IMR-90 (cell line): ENCODE measurements at regions not wholly inside any gene's neighbourhood (a gene's known extent, or its start where the extent isn't known, plus 50 kb on each side); places are given as distances from the start of the nearest gene placed in this dataset.

Source experiments
- ATAC-seq: fragments of 200-7000 bp; cut with Tn5 transposase; 2 replicates; pipeline ENCODE4 v1.9.1; 2020; ENCODE audit warnings: low read depth, mild to moderate bottlenecking, moderate library complexity
- BruUV-seq: library from RNA; stranded (reverse); fragments of 400-500 nt; replicated peaks from 2 replicates; lab custom pipeline; 2021; lab: Mats Ljungman, UMichigan
- CTCF ChIA-PET: fragments of 300-600 bp; formaldehyde crosslinking; extraction: SDS; loops from one replicate; lab custom pipeline; 2021; ENCODE audit warnings: antibody characterized with exemption; lab: Yijun Ruan, JAX
- POLR2A ChIA-PET: fragments of 300-600 bp; sonication (Branson Sonifier 250); formaldehyde crosslinking; loops from one replicate; lab custom pipeline; 2022; ENCODE audit warnings: antibody characterized with exemption; ENCODE audit not compliant: unreplicated experiment; lab: Charles Lee
- DNase-seq: peaks from one replicate; pipeline ENCODE4 v3.0.0; 2013
- H2AFZ ChIP-seq: replicated peaks from 2 replicates; pipeline ENCODE3; 2013; ENCODE audit warnings: low read length, mild to moderate bottlenecking; ENCODE audit not compliant: poor library complexity
- H2AK5ac ChIP-seq: 2 replicates; pipeline ENCODE4 v1.6.1; 2013; ENCODE audit warnings: low read depth, low read length, inconsistent platforms
- H2AK9ac ChIP-seq: replicated peaks from 2 replicates; pipeline ENCODE3; 2013; ENCODE audit warnings: mild to moderate bottlenecking, low read depth, low read length, moderate library complexity; ENCODE audit not compliant: poor library complexity
- H2BK120ac ChIP-seq: 2 replicates; pipeline ENCODE4 v1.6.1; 2013; ENCODE audit warnings: low read depth, low read length, inconsistent platforms
- H2BK15ac ChIP-seq: 3 replicates; pipeline ENCODE4 v1.6.1; 2013; ENCODE audit warnings: low read depth, low read length, inconsistent platforms
- H2BK20ac ChIP-seq: 2 replicates; pipeline ENCODE4 v1.6.1; 2013; ENCODE audit warnings: low read depth, mild to moderate bottlenecking, inconsistent platforms, low read length, moderate library complexity
- H2BK5ac ChIP-seq: 2 replicates; pipeline ENCODE4 v1.6.1; 2013; ENCODE audit warnings: mild to moderate bottlenecking, low read depth, low read length, inconsistent platforms; ENCODE audit not compliant: poor library complexity, severe bottlenecking
- H3K14ac ChIP-seq: replicated peaks from 2 replicates; pipeline ENCODE4 v1.6.1; 2013; ENCODE audit warnings: low read depth, low read length, inconsistent platforms
- H3K18ac ChIP-seq: 2 replicates; pipeline ENCODE4 v1.6.1; 2013; ENCODE audit warnings: low read depth, low read length, control low read depth
- H3K23ac ChIP-seq: 2 replicates; pipeline ENCODE4 v1.6.1; 2013; ENCODE audit warnings: low read depth, low read length, inconsistent platforms
- H3K27ac ChIP-seq: 2 replicates; pipeline ENCODE4 v1.5.1; 2013; ENCODE audit warnings: mild to moderate bottlenecking, control low read depth, low read length; ENCODE audit not compliant: insufficient read depth
- H3K27me3 ChIP-seq: 2 replicates; pipeline ENCODE4 v1.6.1; 2013; ENCODE audit warnings: low read length; ENCODE audit not compliant: control insufficient read depth, insufficient read depth
- H3K36me3 ChIP-seq: 2 replicates; pipeline ENCODE4 v1.6.1; 2013; ENCODE audit warnings: low read length, mixed read lengths; ENCODE audit not compliant: control insufficient read depth, insufficient read depth
- H3K4ac ChIP-seq: 2 replicates; pipeline ENCODE4 v1.6.1; 2013; ENCODE audit warnings: low read depth, low read length, inconsistent platforms
- H3K4me1 ChIP-seq: 2 replicates; pipeline ENCODE4 v1.6.1; 2013; ENCODE audit warnings: low read length, mixed read lengths; ENCODE audit not compliant: control insufficient read depth, insufficient read depth
- H3K4me2 ChIP-seq: 2 replicates; pipeline ENCODE4 v1.6.1; 2013; ENCODE audit warnings: low read depth, mild to moderate bottlenecking, control low read depth, low read length, moderate library complexity
- H3K4me3 ChIP-seq: 2 replicates; pipeline ENCODE4 v1.5.1; 2013; ENCODE audit warnings: low read depth, mild to moderate bottlenecking, control low read depth, low read length, moderate library complexity; ENCODE audit not compliant: insufficient read depth
- H3K56ac ChIP-seq: 2 replicates; pipeline ENCODE4 v1.6.1; 2013; ENCODE audit warnings: low read length, inconsistent platforms; ENCODE audit not compliant: insufficient read depth; ENCODE audit errors: extremely low read depth
- H3K79me1 ChIP-seq, 2 experiments: 2 replicates each; pipeline ENCODE4 v1.6.1; 2013; ENCODE audit warnings: low read length in 2 of 2, inconsistent platforms in 1 of 2, low read depth in 1 of 2
- H3K9ac ChIP-seq: 2 replicates; pipeline ENCODE4 v1.6.1; 2013; ENCODE audit warnings: low read depth, low read length, control low read depth
- H3K9me1 ChIP-seq: 2 replicates; pipeline ENCODE4 v1.6.1; 2013; ENCODE audit warnings: low read length, inconsistent platforms; ENCODE audit not compliant: insufficient read depth
- H3K9me3 ChIP-seq: 2 replicates; pipeline ENCODE4 v1.6.1; 2013; ENCODE audit warnings: low read length; ENCODE audit not compliant: control insufficient read depth, insufficient read depth
- H4K20me1 ChIP-seq: 2 replicates; pipeline ENCODE4 v1.6.1; 2013; ENCODE audit warnings: low read length, inconsistent platforms; ENCODE audit not compliant: insufficient read depth
- H4K5ac ChIP-seq: 2 replicates; pipeline ENCODE4 v1.6.1; 2013; ENCODE audit warnings: mild to moderate bottlenecking, low read depth, low read length, control low read depth
- H4K8ac ChIP-seq, 2 experiments: 2 replicates each; pipeline ENCODE4 v1.6.1; 2013; ENCODE audit warnings: low read depth in 2 of 2, low read length in 2 of 2, control low read depth in 1 of 2, inconsistent platforms in 1 of 2
- H4K91ac ChIP-seq: 2 replicates; pipeline ENCODE4 v1.6.1; 2013; ENCODE audit warnings: low read depth, low read length, inconsistent platforms; ENCODE audit not compliant: insufficient read depth
- BHLHE40 ChIP-seq: fragments of 150-350 bp; IDR thresholded peaks from 2 replicates; pipeline ENCODE4 v1.6.1; 2016; ENCODE audit warnings: mild to moderate bottlenecking, low read depth, low read length
- CHD1 ChIP-seq: IDR thresholded peaks from 2 replicates; pipeline ENCODE4 v1.6.1; 2012; ENCODE audit warnings: low read depth, low read length, improper control_type of control experiment
- MAFK ChIP-seq: IDR thresholded peaks from 2 replicates; pipeline ENCODE4 v1.6.1; 2012; ENCODE audit warnings: low read depth, low read length, improper control_type of control experiment
- MXI1 ChIP-seq: IDR thresholded peaks from 2 replicates; pipeline ENCODE4 v1.6.1; 2012; ENCODE audit warnings: low read depth, mild to moderate bottlenecking, low read length, moderate library complexity, borderline replicate concordance
- NFE2L2 ChIP-seq: fragments of 150-350 bp; IDR thresholded peaks from 2 replicates; pipeline ENCODE4 v1.6.1; 2016; ENCODE audit warnings: low read depth, mild to moderate bottlenecking, low read length
- POLR2A ChIP-seq: IDR thresholded peaks from 2 replicates; pipeline ENCODE4 v1.6.1; 2012; ENCODE audit warnings: mild to moderate bottlenecking, low read depth, low read length
- RAD21 ChIP-seq: IDR thresholded peaks from 2 replicates; pipeline ENCODE4 v1.6.1; 2012; ENCODE audit warnings: low read length, improper control_type of control experiment
- RFX5 ChIP-seq: IDR thresholded peaks from 2 replicates; pipeline ENCODE4 v1.8.0; 2012; ENCODE audit warnings: low read depth, mild to moderate bottlenecking, low read length, moderate library complexity
- SMC3 ChIP-seq: fragments of 150-350 bp; IDR thresholded peaks from 2 replicates; pipeline ENCODE4 v1.6.1; 2016; ENCODE audit warnings: low read depth, mild to moderate bottlenecking, antibody characterized with exemption, low read length, moderate library complexity
- dilution Hi-C: fragments of 300-500 bp; cut with HindIII; formaldehyde crosslinking; loops from one replicate; pipeline ENCODE4 v1.14.3; 2018; ENCODE audit warnings: low sequenced_read_pairs; ENCODE audit not compliant: unreplicated experiment
- in situ Hi-C: fragments of 300-500 bp; cut with MboI; formaldehyde crosslinking; loops from 3 replicates; pipeline ENCODE4 v1.14.3; 2019; ENCODE audit warnings: low sequenced_read_pairs, inconsistent platforms, mixed read lengths
- intact Hi-C: fragments of 100-400 bp; cut with micrococcal nuclease; formaldehyde crosslinking; loops from 2 replicates; pipeline ENCODE4 v1.10.0; 2022
- TF ChIP-seq, protein P1 (sequence below): conservative IDR thresholded peaks from 2 replicates; pipeline ENCODE4 v1.5.1; 2012; ENCODE audit warnings: mild to moderate bottlenecking, low read depth, low read length, improper control_type of control experiment
- TF ChIP-seq, protein P2 (sequence below): fragments of 150-350 bp; IDR thresholded peaks from 2 replicates; pipeline ENCODE4 v1.6.1; 2016; ENCODE audit warnings: low read depth, mild to moderate bottlenecking, low read length, moderate library complexity, borderline replicate concordance

DNA sequence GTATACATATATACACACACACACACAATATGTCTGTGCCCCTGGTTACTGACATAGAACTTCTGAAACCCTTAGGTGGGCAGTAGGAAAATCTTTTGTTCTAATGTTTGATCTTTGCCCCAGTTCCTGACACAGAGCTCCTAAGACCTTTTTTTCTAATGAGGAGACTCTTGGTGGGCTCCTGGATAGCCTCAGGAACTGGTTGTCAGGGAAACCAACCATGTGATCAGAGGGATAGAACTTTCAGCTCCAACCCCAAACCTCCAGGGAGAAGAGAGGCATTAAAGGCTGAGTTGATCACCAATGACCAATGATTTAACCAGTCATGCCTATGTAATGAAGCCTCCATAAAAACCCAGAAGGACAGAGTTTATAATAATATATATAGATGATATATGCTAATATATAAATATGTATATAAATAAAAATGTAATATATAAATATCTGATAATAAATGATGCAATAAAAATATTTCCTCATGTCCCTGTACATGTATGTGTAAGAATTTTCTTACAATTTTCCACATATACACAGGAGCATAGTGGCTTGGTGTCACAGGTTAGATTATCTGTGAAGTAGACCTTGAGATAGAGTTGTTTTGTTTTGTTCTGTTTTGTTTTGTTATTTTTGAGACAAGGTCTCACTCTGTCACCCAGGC, 93.3 kb downstream of the GPX5 start:
- dilution Hi-C loops (no loop called here), intact Hi-C loops (no loop called here), in situ Hi-C loops (no loop called here)
- no peaks in the 10 kb centered on the region for H3K9me3 ChIP-seq
- no peak overlapping the region for H2AK5ac ChIP-seq
- H3K23ac ChIP-seq, result no peak overlapping the region
- no peak overlapping the region for H2AK9ac ChIP-seq
- POLR2A ChIA-PET, result no interaction called here
- no TSS peak for BruUV-seq
- no peak overlapping the region for H2AFZ ChIP-seq
- no peak overlapping the region for H3K4me3 ChIP-seq
- H3K4ac ChIP-seq, result no peak overlapping the region
- H3K36me3 ChIP-seq, result no peaks in the 10 kb centered on the region
- no peak overlapping the region for H3K4me2 ChIP-seq
- no peaks in the 10 kb centered on the region for H3K4me1 ChIP-seq
- H3K79me1 ChIP-seq, result no peaks in the 10 kb centered on the region
- no peak overlapping the region for H2BK5ac ChIP-seq
- H3K9me1 ChIP-seq, result no peaks in the 10 kb centered on the region
- no peak overlapping the region for H2BK15ac ChIP-seq
- CTCF ChIA-PET, result no interaction called here
- no peak overlapping the region for H3K14ac ChIP-seq
- no peak overlapping the region for H3K56ac ChIP-seq
- H2BK20ac ChIP-seq, result no peak overlapping the region
- no peaks in the 10 kb centered on the region for H4K20me1 ChIP-seq
- no peak overlapping the region for H4K8ac ChIP-seq
- H4K5ac ChIP-seq, result no peak overlapping the region
- DNase-seq (no peak), ATAC-seq (no peak)
- no peak overlapping the region for H3K27ac ChIP-seq
- H3K18ac ChIP-seq, result no peak overlapping the region
- H2BK120ac ChIP-seq, result no peak overlapping the region
- no peaks in the 10 kb centered on the region for H3K27me3 ChIP-seq
- TF ChIP-seq RAD21, result no peak
- no peak for TF ChIP-seq MAFK
- TF ChIP-seq, protein P1, sequence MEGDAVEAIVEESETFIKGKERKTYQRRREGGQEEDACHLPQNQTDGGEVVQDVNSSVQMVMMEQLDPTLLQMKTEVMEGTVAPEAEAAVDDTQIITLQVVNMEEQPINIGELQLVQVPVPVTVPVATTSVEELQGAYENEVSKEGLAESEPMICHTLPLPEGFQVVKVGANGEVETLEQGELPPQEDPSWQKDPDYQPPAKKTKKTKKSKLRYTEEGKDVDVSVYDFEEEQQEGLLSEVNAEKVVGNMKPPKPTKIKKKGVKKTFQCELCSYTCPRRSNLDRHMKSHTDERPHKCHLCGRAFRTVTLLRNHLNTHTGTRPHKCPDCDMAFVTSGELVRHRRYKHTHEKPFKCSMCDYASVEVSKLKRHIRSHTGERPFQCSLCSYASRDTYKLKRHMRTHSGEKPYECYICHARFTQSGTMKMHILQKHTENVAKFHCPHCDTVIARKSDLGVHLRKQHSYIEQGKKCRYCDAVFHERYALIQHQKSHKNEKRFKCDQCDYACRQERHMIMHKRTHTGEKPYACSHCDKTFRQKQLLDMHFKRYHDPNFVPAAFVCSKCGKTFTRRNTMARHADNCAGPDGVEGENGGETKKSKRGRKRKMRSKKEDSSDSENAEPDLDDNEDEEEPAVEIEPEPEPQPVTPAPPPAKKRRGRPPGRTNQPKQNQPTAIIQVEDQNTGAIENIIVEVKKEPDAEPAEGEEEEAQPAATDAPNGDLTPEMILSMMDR, result no peak
- TF ChIP-seq SMC3, result no peak
- TF ChIP-seq, protein P2, sequence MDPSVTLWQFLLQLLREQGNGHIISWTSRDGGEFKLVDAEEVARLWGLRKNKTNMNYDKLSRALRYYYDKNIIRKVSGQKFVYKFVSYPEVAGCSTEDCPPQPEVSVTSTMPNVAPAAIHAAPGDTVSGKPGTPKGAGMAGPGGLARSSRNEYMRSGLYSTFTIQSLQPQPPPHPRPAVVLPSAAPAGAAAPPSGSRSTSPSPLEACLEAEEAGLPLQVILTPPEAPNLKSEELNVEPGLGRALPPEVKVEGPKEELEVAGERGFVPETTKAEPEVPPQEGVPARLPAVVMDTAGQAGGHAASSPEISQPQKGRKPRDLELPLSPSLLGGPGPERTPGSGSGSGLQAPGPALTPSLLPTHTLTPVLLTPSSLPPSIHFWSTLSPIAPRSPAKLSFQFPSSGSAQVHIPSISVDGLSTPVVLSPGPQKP, result no peak
- no peak for TF ChIP-seq NFE2L2
- TF ChIP-seq CHD1, result no peak
- no peak for TF ChIP-seq RFX5
- no peak for TF ChIP-seq MXI1
- no peak for TF ChIP-seq BHLHE40
- no peak for TF ChIP-seq POLR2A
- no peak overlapping the region for H3K9ac ChIP-seq
- H4K91ac ChIP-seq, result no peak overlapping the region
